DND-41 (cell line): ENCODE measurements at regions not wholly inside any gene's neighbourhood (a gene's known extent, or its start where the extent isn't known, plus 50 kb on each side); places are given as distances from the start of the nearest gene placed in this dataset.

Experiments used
- ATAC-seq: fragments of 200-7000 bp; cut with Tn5 transposase; 3 replicates; pipeline ENCODE4 v1.9.1; 2021; ENCODE audit warnings: low read depth; ENCODE audit not compliant: insufficient read depth
- DNase-seq: peaks from one replicate; pipeline ENCODE4 v3.0.0-alpha.2; 2020
- H2AFZ ChIP-seq: 2 replicates; pipeline ENCODE4 v1.6.0; 2012; ENCODE audit warnings: low read depth, low read length
- H3K27ac ChIP-seq: 2 replicates; pipeline ENCODE4 v1.5.1; 2012; ENCODE audit warnings: low read length, inconsistent platforms
- H3K27me3 ChIP-seq: fragments of 200-600 bp; sonication (generic); 2 replicates; pipeline ENCODE4 v1.6.0; 2012; ENCODE audit warnings: low read length, mild to moderate bottlenecking, inconsistent platforms; ENCODE audit not compliant: insufficient read depth, poor library complexity
- H3K36me3 ChIP-seq: 2 replicates; pipeline ENCODE4 v1.5.1; 2012; ENCODE audit warnings: low read length, inconsistent platforms; ENCODE audit not compliant: insufficient read depth
- H3K4me1 ChIP-seq: 2 replicates; pipeline ENCODE4 v1.5.1; 2012; ENCODE audit warnings: mild to moderate bottlenecking, low read length; ENCODE audit not compliant: insufficient read depth
- H3K4me2 ChIP-seq: 2 replicates; pipeline ENCODE4 v1.6.0; 2012; ENCODE audit warnings: mild to moderate bottlenecking, moderate library complexity, low read length, inconsistent platforms; ENCODE audit not compliant: insufficient read depth
- H3K4me3 ChIP-seq, 2 experiments: fragments of 200-600 bp in 1 of 2; shearing (Covaris generic) in 1 of 2; 2 replicates each; pipeline ENCODE4 v1.5.1; 2012 to 2016; ENCODE audit warnings: inconsistent platforms in 2 of 2, low read length in 2 of 2, mild to moderate bottlenecking in 2 of 2, low read depth in 1 of 2, moderate library complexity in 1 of 2
- H3K79me2 ChIP-seq: 2 replicates; pipeline ENCODE4 v1.6.0; 2012; ENCODE audit warnings: low read length, inconsistent platforms; ENCODE audit not compliant: insufficient read depth
- H3K9ac ChIP-seq: 2 replicates; pipeline ENCODE4 v1.6.0; 2012; ENCODE audit warnings: low read depth, mild to moderate bottlenecking, inconsistent platforms, low read length, moderate library complexity
- H3K9me3 ChIP-seq: 2 replicates; pipeline ENCODE4 v1.5.1; 2012; ENCODE audit warnings: low read length, moderate library complexity, mild to moderate bottlenecking, inconsistent platforms; ENCODE audit not compliant: insufficient read depth, severe bottlenecking
- H4K20me1 ChIP-seq: 2 replicates; pipeline ENCODE4 v1.6.0; 2012; ENCODE audit warnings: low read length; ENCODE audit not compliant: insufficient read depth
- CTCF ChIP-seq: IDR thresholded peaks from 2 replicates; pipeline ENCODE4 v1.5.1; 2012; ENCODE audit warnings: borderline replicate concordance, low read length, moderate library complexity, mild to moderate bottlenecking; ENCODE audit not compliant: poor library complexity, severe bottlenecking; ENCODE audit errors: extremely low read depth
- EZH2 ChIP-seq: IDR thresholded peaks from 3 replicates; pipeline ENCODE4 v1.6.1; 2012; ENCODE audit warnings: borderline replicate concordance, low read depth, mild to moderate bottlenecking, moderate library complexity, low read length, inconsistent platforms; ENCODE audit not compliant: severe bottlenecking

- Histone ChIP-seq H2AFZ (no peak overlapping the region), H3K9me3 (no peaks in the 10 kb centered on the region), H4K20me1 (peaks cover 13% of the 10 kb centered on the region; the same call in 1 of the 2 replicates), H3K4me1 (no peaks in the 10 kb centered on the region), H3K27ac (no peak overlapping the region), H3K9ac (no peak overlapping the region), H3K4me3 (no peak overlapping the region), H3K79me2 (peaks cover 52% of the 10 kb centered on the region), H3K27me3 (no peaks in the 10 kb centered on the region), H3K4me2 (no peak overlapping the region), H3K36me3 (peaks cover 13% of the 10 kb centered on the region; the same call in 1 of the 2 replicates)
- ATAC-seq (no peak), DNase-seq (no peak)
- no peak for TF ChIP-seq EZH2
- no peak for TF ChIP-seq CTCF
Measured at GRCh38 chr2:74065456-74065855, 80.7 kb downstream of the TET3 start.

GRCh38 chr2:74066491-74067203 is 81.1 kb downstream of the BOLA3 start:
- peaks cover 16% of the 10 kb centered on the region; the same call in 1 of the 2 replicates for H3K36me3 ChIP-seq
- TF ChIP-seq EZH2: no peak
- no peak for TF ChIP-seq CTCF
- no peak overlapping the region for H2AFZ ChIP-seq
- H3K4me1 ChIP-seq: no peaks in the 10 kb centered on the region
- no peak overlapping the region for H3K4me3 ChIP-seq
- no peaks in the 10 kb centered on the region for H3K9me3 ChIP-seq
- H4K20me1 ChIP-seq: peaks cover 20% of the 10 kb centered on the region; the same call in 1 of the 2 replicates
- DNase-seq: no peak
- no peak overlapping the region for H3K4me2 ChIP-seq
- H3K27me3 ChIP-seq: no peaks in the 10 kb centered on the region
- H3K9ac ChIP-seq: no peak overlapping the region
- no peak for ATAC-seq
- H3K79me2 ChIP-seq: peaks cover 63% of the 10 kb centered on the region
- no peak overlapping the region for H3K27ac ChIP-seq

- Histone ChIP-seq H3K27me3 (no peaks in the 10 kb centered on the region), H3K4me2 (no peak overlapping the region), H3K79me2 (peaks cover 67% of the 10 kb centered on the region), H3K4me3 (no peak overlapping the region), H3K9me3 (no peaks in the 10 kb centered on the region), H2AFZ (no peak overlapping the region), H3K36me3 (peaks cover 16% of the 10 kb centered on the region; the same call in 1 of the 2 replicates), H4K20me1 (peaks cover 20% of the 10 kb centered on the region; the same call in 1 of the 2 replicates), H3K4me1 (no peaks in the 10 kb centered on the region), H3K9ac (no peak overlapping the region), H3K27ac (no peak overlapping the region)
- DNase-seq: no peak
- no peak for ATAC-seq
- TF ChIP-seq EZH2 (no peak), CTCF (no peak)
Measured at GRCh38 chr2:74067221-74067747, 80.4 kb downstream of the BOLA3 start.
